HG03135 (cell line): ENCODE measurements at regions not wholly inside any gene's neighbourhood (a gene's known extent, or its start where the extent isn't known, plus 50 kb on each side); places are given as distances from the start of the nearest gene placed in this dataset.
"Not testable (repeated sequence)": the region's sequence is repeated elsewhere in the genome, so short reads cannot be mapped to it uniquely, and the experiment has no call there.

ENCODE experiments used
- ATAC-seq: cut with Tn5 transposase; IDR thresholded peaks from one replicate; pipeline ENCODE4 v1.9.1; 2021; ENCODE audit warnings: mild to moderate bottlenecking, moderate library complexity; ENCODE audit not compliant: unreplicated experiment

DNA sequence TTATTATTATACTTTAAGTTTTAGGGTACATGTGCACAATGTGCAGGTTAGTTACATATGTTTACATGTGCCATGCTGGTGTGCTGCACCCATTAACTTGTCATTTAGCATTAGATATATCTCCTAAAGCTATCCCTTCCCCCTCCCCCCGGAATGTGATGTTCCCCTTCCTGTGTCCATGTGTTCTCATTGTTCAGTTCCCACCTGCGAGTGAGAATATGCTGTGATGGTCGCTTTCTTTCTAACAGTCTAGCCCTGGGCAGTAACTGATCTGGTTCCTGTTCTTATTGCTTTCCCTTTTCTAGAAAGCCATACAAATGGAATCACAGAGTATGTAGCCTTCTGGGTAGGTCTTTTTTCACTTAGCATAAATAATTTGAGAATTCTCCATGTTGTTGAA is 311.1 kb upstream of the CNTNAP2 start:
- ATAC-seq = not testable (repeated sequence)

DNA sequence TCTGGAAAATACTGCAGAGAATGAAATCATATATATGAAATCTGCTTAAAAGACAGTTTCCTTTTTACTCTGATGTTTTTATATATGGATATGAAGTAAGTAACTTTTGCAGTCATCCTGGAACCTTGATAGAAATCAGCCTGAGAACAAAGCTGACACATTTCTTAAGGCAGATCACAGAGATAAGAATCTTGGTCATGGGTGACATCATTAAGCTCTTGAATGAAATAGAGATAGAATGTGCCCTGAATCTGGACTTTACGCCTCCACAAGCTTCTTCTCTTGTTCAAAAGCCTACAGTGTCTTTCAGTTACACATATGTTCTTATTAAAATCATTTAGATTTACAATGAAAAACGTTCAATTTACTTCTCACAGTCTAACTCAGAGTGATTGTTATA is 319.1 kb upstream of the CNTNAP2 start:
- ATAC-seq = no peak

- ATAC-seq = no peak
Observed at GRCh38 chr7:145795132-145795531, 321.5 kb upstream of the CNTNAP2 start.

GRCh38 chr7:145784809-145785780 is 331.5 kb upstream of the CNTNAP2 start:
- no peak for ATAC-seq

- ATAC-seq = not testable (repeated sequence)
Observed at GRCh38 chr7:145781388-145781787, 335.2 kb upstream of the CNTNAP2 start.

DNA sequence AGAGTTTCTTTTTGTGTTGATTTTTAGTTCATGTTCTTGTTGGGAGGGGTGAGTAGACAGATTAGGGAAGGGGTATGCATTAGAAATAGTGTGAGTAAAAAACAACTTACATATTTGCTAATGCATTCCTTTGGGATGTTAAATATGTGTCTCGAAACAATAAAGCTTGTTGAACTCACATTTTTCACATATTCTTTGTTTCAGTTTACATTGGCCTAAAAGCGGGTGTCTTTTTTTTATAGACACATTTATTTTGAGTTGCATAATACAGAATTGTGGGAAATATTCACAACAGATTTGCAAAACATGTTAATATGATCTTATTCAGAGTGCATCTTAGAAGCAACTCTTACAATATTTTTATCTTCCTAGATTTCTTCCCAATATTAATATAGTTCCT is 337.5 kb upstream of the CNTNAP2 start:
- no peak for ATAC-seq

DNA sequence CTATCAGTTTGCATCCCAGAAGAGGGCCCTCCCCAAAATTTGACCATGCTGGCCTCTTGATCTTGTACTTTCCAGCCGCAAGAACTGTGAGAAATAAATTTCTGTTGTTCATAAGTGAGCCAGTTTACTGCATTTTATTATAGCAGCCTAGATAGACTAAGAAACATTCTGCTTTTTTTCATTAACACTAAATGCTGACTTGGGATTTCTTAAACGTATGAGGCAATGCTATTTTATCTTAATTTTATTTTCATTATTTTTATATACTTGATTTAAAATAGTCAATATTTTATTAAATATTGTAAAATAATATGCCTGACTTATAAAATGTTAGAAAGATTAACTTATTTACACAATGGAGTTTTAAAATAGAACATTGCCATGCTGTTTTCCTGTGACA is 341.8 kb upstream of the CNTNAP2 start:
- no peak for ATAC-seq

DNA sequence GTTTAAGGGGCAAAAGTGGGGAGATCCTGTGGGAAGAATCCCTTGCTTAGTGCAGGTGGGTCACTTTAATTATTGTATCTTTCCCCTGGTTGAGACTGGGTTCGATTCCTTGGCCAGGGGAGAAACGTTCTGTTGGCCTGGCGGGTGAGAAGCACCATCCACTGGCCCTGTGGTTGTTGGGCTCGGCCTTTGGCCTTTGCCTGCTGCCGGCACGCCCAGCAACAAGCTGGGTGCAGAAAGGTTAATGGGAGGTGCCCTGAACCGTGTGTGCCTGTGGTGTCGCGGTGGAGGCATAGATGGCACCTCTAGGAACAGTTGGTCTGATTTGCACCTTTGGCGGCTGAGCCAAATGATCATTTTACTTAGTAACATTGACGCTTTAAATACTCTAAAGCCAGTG is 363.6 kb upstream of the CNTNAP2 start:
- ATAC-seq = no peak

DNA sequence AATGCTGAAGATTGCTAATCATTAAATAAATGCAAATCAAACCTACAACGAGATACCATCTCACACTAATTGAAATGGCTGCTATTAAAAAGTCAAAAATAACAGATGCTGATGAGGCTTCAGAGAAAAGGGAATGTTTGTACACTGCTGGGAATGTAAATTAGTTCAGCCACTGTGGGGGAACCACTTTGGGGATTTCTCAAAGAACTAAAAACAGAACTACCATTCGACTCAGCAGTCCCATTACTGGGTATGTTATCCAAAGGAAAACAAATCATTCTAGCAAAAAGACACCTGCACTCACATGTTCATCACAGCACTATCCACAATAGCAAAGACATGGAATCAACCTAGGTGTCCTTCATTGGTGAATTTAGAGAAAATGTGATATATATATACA is 379.0 kb upstream of the CNTNAP2 start:
- no peak for ATAC-seq

GRCh38 chr7:145735061-145735460 is 381.5 kb upstream of the CNTNAP2 start:
- ATAC-seq = no peak

DNA sequence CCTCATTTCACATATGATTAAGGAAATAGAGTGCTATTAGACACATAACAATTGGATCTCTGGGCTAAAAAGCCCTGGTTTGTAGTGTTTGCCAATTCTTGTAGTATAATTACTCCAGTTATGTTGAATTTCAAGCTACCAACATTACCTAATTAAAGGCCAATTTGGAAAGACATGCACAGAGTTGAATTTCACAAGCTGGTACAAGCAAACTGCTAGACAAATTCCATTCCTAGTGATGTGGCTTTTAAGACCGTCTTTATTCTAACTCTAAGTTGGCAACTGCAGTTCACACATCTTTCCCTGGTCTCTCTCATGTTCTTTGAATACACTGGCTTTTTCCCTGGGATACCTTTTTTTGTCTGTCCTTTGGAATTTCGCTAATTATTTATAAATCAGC is 384.1 kb upstream of the CNTNAP2 start:
- no peak for ATAC-seq

GRCh38 chr7:145729691-145730090 is 386.9 kb upstream of the CNTNAP2 start:
- no peak for ATAC-seq

GRCh38 chr7:145718129-145718528 is 398.5 kb upstream of the CNTNAP2 start:
- ATAC-seq = no peak

- ATAC-seq = no peak
Observed at GRCh38 chr7:145700488-145700887, 416.1 kb upstream of the CNTNAP2 start.

DNA sequence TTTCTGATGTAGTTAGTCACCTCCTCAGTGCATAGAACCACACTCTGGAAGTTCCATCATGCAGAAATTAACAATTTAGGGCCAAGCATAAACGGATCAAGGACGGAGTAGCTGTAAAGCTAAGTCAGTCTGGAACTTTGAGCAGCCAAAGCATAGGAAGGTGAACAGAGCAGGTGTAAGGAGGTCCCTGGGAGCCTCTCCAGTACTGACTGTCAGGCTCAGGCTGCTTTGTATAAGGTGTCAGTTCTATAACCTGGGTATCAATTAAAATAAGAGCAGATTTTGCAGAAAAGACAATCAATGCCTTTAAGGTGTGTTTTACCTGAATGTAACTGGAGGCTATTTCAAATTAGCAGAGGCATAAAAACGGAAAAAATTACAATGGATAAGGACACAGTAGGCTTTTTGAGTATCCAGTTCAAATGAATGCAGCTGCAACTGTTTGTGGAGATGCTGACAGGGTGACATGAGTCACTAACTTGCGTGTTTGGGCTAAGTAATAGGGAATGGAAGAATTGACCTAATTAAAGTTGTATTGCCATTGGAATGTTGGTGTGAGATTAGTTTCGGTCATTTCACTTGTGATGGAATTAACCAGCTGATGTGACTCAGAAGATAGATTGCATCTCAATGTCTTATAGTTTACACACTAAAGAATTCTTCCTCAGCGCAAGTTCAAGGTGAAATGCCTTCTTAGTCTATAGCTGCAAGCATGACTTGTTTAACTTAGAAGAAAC is 417.9 kb upstream of the CNTNAP2 start:
- no peak for ATAC-seq

- not testable (repeated sequence) for ATAC-seq
Observed at GRCh38 chr7:145697412-145698107, 419.0 kb upstream of the CNTNAP2 start.

- ATAC-seq = no peak
Observed at GRCh38 chr7:145696071-145696470, 420.5 kb upstream of the CNTNAP2 start.

- no peak for ATAC-seq
Observed at GRCh38 chr7:145692237-145692950, 424.2 kb upstream of the CNTNAP2 start.

GRCh38 chr7:145691377-145691914 is 425.2 kb upstream of the CNTNAP2 start:
- ATAC-seq = no peak

DNA sequence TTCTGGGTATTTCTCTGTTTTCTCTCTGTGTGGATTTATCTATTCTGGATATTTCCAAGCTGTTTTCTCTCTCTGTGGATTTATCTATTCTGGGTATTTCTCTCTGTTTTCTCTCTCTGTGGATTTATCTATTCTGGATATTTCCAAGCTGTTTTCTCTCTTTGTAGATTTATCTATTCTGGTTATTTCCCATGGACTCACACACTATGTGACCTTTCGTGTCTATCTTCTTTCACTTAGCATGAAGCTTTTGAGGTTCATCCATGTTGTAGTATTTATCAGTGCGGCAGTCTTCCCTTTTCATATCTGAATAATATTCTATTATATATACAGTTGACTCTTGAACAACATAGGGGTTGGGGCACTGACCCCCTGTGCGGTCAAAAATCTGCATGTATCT is 435.0 kb upstream of the CNTNAP2 start:
- no peak for ATAC-seq
